PC-3 (cell line): ENCODE measurements at regions not wholly inside any gene's neighbourhood (a gene's known extent, or its start where the extent isn't known, plus 50 kb on each side); places are given as distances from the start of the nearest gene placed in this dataset.
A peak's percentile ranks its signal among the peaks of the same experiment; 100 is the strongest.

Source experiments
- ATAC-seq: fragments of 200-7000 bp; cut with Tn5 transposase; 2 replicates; pipeline ENCODE4 v1.9.1; 2020; ENCODE audit warnings: mild to moderate bottlenecking, moderate library complexity
- BruUV-seq: library from RNA; stranded (reverse); fragments of 400-500 nt; replicated peaks from 2 replicates; lab custom pipeline; 2021; lab: Mats Ljungman, UMichigan
- CTCF ChIA-PET: fragments of 300-600 bp; sonication (Branson Sonifier 250); formaldehyde crosslinking; loops from one replicate; lab custom pipeline; 2022; ENCODE audit warnings: antibody characterized with exemption; lab: Charles Lee
- POLR2A ChIA-PET: fragments of 300-600 bp; sonication (Branson Sonifier 250); formaldehyde crosslinking; loops from one replicate; lab custom pipeline; 2022; ENCODE audit warnings: antibody characterized with exemption; ENCODE audit not compliant: unreplicated experiment; lab: Charles Lee
- DNase-seq: peaks from one replicate; pipeline ENCODE4 v3.0.0-alpha.2; 2015
- H2AFZ ChIP-seq: fragments of 300-600 bp; sonication (generic); 2 replicates; pipeline ENCODE4 v1.6.0; 2016; ENCODE audit warnings: antibody characterized with exemption, low read length
- H3F3A ChIP-seq: fragments of 300-600 bp; sonication (generic); one replicate; pipeline ENCODE4 v1.6.0; 2017; ENCODE audit warnings: antibody characterized with exemption, low read length, control low read depth, mild to moderate bottlenecking; ENCODE audit not compliant: unreplicated experiment
- H3K27ac ChIP-seq: fragments of 300-600 bp; sonication (generic); 2 replicates; pipeline ENCODE4 v1.5.1; 2016; ENCODE audit warnings: mild to moderate bottlenecking, low read length
- H3K27me3 ChIP-seq: fragments of 300-600 bp; sonication (generic); 2 replicates; pipeline ENCODE4 v1.6.1; 2016; ENCODE audit warnings: low read length, mixed read lengths
- H3K36me3 ChIP-seq: fragments of 300-600 bp; sonication (generic); 2 replicates; pipeline ENCODE4 v1.6.1; 2016; ENCODE audit warnings: low read depth, mixed run types, low read length, mixed read lengths
- H3K4me1 ChIP-seq: fragments of 300-600 bp; sonication (generic); 2 replicates; pipeline ENCODE4 v1.5.1; 2016; ENCODE audit warnings: low read length; ENCODE audit not compliant: insufficient read depth
- H3K4me2 ChIP-seq: fragments of 300-600 bp; sonication (generic); 2 replicates; pipeline ENCODE4 v1.6.0; 2016; ENCODE audit warnings: low read length
- H3K4me3 ChIP-seq: fragments of 300-600 bp; sonication (generic); 2 replicates; pipeline ENCODE4 v1.5.1; 2016; ENCODE audit warnings: mild to moderate bottlenecking, low read length, mixed read lengths
- H3K79me2 ChIP-seq: fragments of 300-600 bp; sonication (generic); 2 replicates; pipeline ENCODE4 v1.6.1; 2017; ENCODE audit warnings: low read length, mixed read lengths
- H3K9ac ChIP-seq: fragments of 300-600 bp; sonication (generic); 2 replicates; pipeline ENCODE4 v1.6.0; 2016; ENCODE audit warnings: mild to moderate bottlenecking, low read length
- H3K9me2 ChIP-seq: fragments of 300-600 bp; sonication (generic); replicated peaks from 2 replicates; pipeline ENCODE4 v1.6.1; 2016; ENCODE audit warnings: mixed run types, low read length, mixed read lengths
- H3K9me3 ChIP-seq: fragments of 300-600 bp; sonication (generic); 2 replicates; pipeline ENCODE4 v1.6.1; 2016; ENCODE audit warnings: low read length, mixed read lengths
- H4K20me1 ChIP-seq: fragments of 300-600 bp; sonication (generic); 2 replicates; pipeline ENCODE4 v1.6.1; 2016; ENCODE audit warnings: low read length, mixed read lengths
- EZH2 ChIP-seq: fragments of 300-600 bp; sonication (generic); IDR thresholded peaks from one replicate; pipeline ENCODE4 v1.6.1; 2017; ENCODE audit warnings: antibody characterized with exemption, mild to moderate bottlenecking, low read length; ENCODE audit not compliant: unreplicated experiment
- EZH2phosphoT487 ChIP-seq: fragments of 300-600 bp; sonication (generic); IDR thresholded peaks from 2 replicates; pipeline ENCODE4 v1.6.1; 2018; ENCODE audit warnings: mild to moderate bottlenecking, antibody characterized with exemption, low read length, borderline replicate concordance
- intact Hi-C: fragments of 100-400 bp; cut with micrococcal nuclease; formaldehyde crosslinking; loops from 2 replicates; pipeline ENCODE4 v1.9.0; 2023
- TF ChIP-seq, protein P1 (sequence below): fragments of 300-600 bp; sonication (generic); conservative IDR thresholded peaks from 2 replicates; pipeline ENCODE4 v1.5.1; 2017; ENCODE audit warnings: antibody characterized with exemption, low read depth, mild to moderate bottlenecking, low read length

DNA sequence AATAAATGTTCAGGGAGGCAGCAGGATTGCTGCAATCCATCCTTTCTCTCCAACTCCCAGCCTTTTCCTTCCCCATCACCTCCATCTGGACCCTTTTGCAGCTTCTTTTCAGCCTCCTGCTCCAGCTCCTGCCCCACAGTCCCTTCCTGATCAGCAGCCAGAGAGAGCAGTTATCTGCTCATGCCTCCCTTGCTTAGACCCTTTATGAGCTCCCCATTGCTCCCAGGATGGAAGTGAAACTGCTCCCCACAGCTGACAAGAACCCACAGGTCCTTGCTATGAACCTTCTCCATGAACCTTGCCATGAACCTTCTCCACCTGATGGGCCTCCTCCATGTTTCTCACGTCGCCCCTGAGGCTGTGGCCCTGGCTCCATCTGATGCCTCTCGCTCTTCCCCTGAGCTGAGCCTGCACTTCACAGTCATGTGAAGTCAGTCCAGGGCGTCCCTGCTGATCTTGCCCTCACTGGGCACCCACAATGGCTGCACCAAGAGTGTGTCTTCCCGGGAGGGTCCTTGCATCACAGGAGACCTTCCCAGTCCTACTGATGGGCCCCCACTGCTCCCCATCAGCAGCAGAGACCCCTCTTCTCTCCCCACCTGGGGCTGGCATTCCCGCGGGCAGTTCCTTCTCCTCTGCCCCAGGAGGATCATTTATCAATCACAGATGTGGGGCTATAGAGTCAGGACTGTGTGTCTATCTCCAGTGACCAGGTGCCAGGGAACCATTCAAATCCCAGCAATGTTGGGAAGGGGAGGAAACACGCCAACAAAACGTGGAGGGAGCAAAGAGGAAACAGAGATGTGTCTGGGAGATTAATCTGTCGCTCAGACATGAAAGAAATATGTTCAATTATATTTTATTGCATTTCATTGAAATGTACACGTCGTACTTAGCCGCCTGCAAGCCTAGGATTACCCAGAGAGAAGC is 73.1 kb downstream of the MATN1 start:
- Histone ChIP-seq H2AFZ (no peak overlapping the region), H3K9me3 (no peaks in the 10 kb centered on the region), H3K36me3 (no peaks in the 10 kb centered on the region), H3K4me1 (peaks cover 9% of the 10 kb centered on the region), H3K79me2 (no peaks in the 10 kb centered on the region), H3K27me3 (no peaks in the 10 kb centered on the region), H3K9ac (no peak overlapping the region), H4K20me1 (no peaks in the 10 kb centered on the region), H3K27ac (no peak overlapping the region), H3K9me2 (no peaks in the 10 kb centered on the region), H3K4me2 (no peak overlapping the region; the same call in 1 of the 2 replicates), H3K4me3 (no peak overlapping the region), H3F3A (no peaks in the 10 kb centered on the region)
- TF ChIP-seq EZH2phosphoT487 (no peak), EZH2 (no peak)
- TF ChIP-seq, protein P1, sequence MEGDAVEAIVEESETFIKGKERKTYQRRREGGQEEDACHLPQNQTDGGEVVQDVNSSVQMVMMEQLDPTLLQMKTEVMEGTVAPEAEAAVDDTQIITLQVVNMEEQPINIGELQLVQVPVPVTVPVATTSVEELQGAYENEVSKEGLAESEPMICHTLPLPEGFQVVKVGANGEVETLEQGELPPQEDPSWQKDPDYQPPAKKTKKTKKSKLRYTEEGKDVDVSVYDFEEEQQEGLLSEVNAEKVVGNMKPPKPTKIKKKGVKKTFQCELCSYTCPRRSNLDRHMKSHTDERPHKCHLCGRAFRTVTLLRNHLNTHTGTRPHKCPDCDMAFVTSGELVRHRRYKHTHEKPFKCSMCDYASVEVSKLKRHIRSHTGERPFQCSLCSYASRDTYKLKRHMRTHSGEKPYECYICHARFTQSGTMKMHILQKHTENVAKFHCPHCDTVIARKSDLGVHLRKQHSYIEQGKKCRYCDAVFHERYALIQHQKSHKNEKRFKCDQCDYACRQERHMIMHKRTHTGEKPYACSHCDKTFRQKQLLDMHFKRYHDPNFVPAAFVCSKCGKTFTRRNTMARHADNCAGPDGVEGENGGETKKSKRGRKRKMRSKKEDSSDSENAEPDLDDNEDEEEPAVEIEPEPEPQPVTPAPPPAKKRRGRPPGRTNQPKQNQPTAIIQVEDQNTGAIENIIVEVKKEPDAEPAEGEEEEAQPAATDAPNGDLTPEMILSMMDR = no peak
- ATAC-seq (no peak), DNase-seq (no peak)
- CTCF ChIA-PET = no interaction called here
- intact Hi-C loops = no loop called here
- no TSS peak for BruUV-seq
- POLR2A ChIA-PET = no interaction called here

DNA sequence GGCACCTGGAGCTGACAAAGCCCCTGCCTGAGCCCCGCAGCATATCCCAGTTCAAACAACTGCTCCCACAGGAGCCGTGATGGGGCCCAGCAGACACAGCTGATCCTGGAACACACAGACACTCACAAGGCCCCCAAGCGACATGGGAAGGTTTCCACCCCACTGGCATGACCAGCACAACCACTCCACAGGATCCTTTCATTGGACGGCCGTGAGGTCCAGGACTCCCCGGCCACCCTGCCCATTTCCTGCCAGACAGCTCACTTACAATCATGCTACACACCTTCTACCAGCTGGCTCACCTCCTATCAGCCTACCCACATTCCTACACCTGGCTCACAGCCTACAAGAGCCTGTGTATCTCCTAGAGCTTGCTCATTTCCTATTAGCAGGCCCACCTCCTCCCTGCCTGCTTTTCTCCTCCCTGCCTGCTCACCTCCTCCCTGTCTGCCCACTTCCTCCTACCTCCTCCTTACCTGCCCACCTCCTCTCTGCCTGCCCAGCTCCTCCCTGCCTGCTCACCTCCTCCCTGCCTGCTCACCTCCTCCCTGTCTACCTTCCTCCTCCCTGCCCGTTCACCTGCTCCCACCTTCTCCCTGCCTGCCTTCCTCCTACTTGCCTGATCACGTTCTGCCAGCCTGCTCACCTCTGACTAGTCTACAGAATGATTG is 73.9 kb downstream of the MATN1 start:
- Histone ChIP-seq H3K4me1 (peaks cover 9% of the 10 kb centered on the region), H3K4me2 (no peak overlapping the region; the same call in 1 of the 2 replicates), H3K27ac (no peak overlapping the region), H2AFZ (no peak overlapping the region), H3K9me2 (no peaks in the 10 kb centered on the region), H3K9ac (no peak overlapping the region), H3K9me3 (no peaks in the 10 kb centered on the region), H3K79me2 (no peaks in the 10 kb centered on the region), H3K4me3 (no peak overlapping the region), H3K36me3 (no peaks in the 10 kb centered on the region), H3K27me3 (0 out of 2 replicates have a peak, but pooled peaks cover 2% of the 10 kb centered on the region), H4K20me1 (no peaks in the 10 kb centered on the region), H3F3A (no peaks in the 10 kb centered on the region)
- no TSS peak for BruUV-seq
- intact Hi-C loops = no loop called here
- ATAC-seq = peak; percentile 22; the same call in 1 of the 2 replicates
- ChIA-PET POLR2A (no interaction called here), CTCF (no interaction called here)
- no peak for TF ChIP-seq EZH2phosphoT487
- no peak for TF ChIP-seq EZH2
- TF ChIP-seq, protein P1 = no peak
- DNase-seq = peak; percentile 68
